ENCODE measurements at regions not wholly inside any gene's neighbourhood (a gene's known extent, or its start where the extent isn't known, plus 50 kb on each side); places are given as distances from the start of the nearest gene placed in this dataset.
"Not testable (repeated sequence)": the region's sequence is repeated elsewhere in the genome, so short reads cannot be mapped to it uniquely, and the experiment has no call there.

GRCh38 chr3:31053299-31053698 lies 158.8 kb upstream of the GADL1 start:
- DNase-seq: no peak

GRCh38 chr3:31054032-31054431 lies 159.6 kb upstream of the GADL1 start:
- DNase-seq: no peak

- no peak for DNase-seq
These were observed 161.3 kb upstream of the GADL1 start for GRCh38 chr3:31055757-31056156.

GRCh38 chr3:31057891-31058290 lies 163.4 kb upstream of the GADL1 start:
- no peak for DNase-seq

GRCh38 chr3:31064021-31064420 lies 169.6 kb upstream of the GADL1 start:
- DNase-seq: no peak

GRCh38 chr3:31065765-31066164 lies 171.3 kb upstream of the GADL1 start:
- no peak for DNase-seq

GRCh38 chr3:31067004-31067403 lies 172.5 kb upstream of the GADL1 start:
- no peak for DNase-seq

GRCh38 chr3:31075471-31075870 lies 181.0 kb upstream of the GADL1 start:
- no peak for DNase-seq

- no peak for DNase-seq
These were observed 181.4 kb upstream of the GADL1 start for GRCh38 chr3:31075876-31076275.

GRCh38 chr3:31077021-31077601 lies 182.7 kb upstream of the GADL1 start:
- DNase-seq: no peak

- no peak for DNase-seq
These were observed 183.4 kb upstream of the GADL1 start for GRCh38 chr3:31077826-31078225.

GRCh38 chr3:31079689-31080088 lies 185.2 kb upstream of the GADL1 start:
- no peak for DNase-seq

- DNase-seq: no peak
These were observed 186.7 kb upstream of the GADL1 start for GRCh38 chr3:31081018-31081662.

- DNase-seq: no peak
These were observed 191.7 kb upstream of the GADL1 start for GRCh38 chr3:31086148-31086547.

GRCh38 chr3:31086698-31087097 lies 192.2 kb upstream of the GADL1 start:
- no peak for DNase-seq

GRCh38 chr3:31091748-31092147 lies 197.3 kb upstream of the GADL1 start:
- DNase-seq: no peak

- no peak for DNase-seq
These were observed 198.5 kb upstream of the GADL1 start for GRCh38 chr3:31092748-31093589.

GRCh38 chr3:31093606-31094005 lies 199.1 kb upstream of the GADL1 start:
- no peak for DNase-seq

GRCh38 chr3:31094048-31094447 lies 199.6 kb upstream of the GADL1 start:
- DNase-seq: no peak

- no peak for DNase-seq
These were observed 200.8 kb upstream of the GADL1 start for GRCh38 chr3:31095255-31095654.

- no peak for DNase-seq
These were observed 202.4 kb upstream of the GADL1 start for GRCh38 chr3:31096661-31097395.

- no peak for DNase-seq
These were observed 206.1 kb upstream of the GADL1 start for GRCh38 chr3:31100519-31100918.

- not testable (repeated sequence) for DNase-seq
These were observed 206.8 kb upstream of the GADL1 start for GRCh38 chr3:31101285-31101684.
